HFF-Myc (cell line): ENCODE measurements at regions not wholly inside any gene's neighbourhood (a gene's known extent, or its start where the extent isn't known, plus 50 kb on each side); places are given as distances from the start of the nearest gene placed in this dataset.

Experiments
- DNase-seq: peaks from one replicate; pipeline ENCODE4 v3.0.0-alpha.2; 2011; ENCODE audit warnings: low read depth; ENCODE audit errors: extremely low read depth
- H3K4me3 ChIP-seq: replicated peaks from 2 replicates; pipeline ENCODE4 v1.5.1; 2011; ENCODE audit warnings: low read depth, mild to moderate bottlenecking, control low read depth, low read length
- CTCF ChIP-seq: IDR thresholded peaks from 2 replicates; pipeline ENCODE4 v1.5.1; 2012; ENCODE audit warnings: mild to moderate bottlenecking, low read depth, low read length, control low read depth; ENCODE audit errors: missing control alignments

GRCh38 chr4:141462361-141462760, 174.0 kb upstream of the IL15 start:
- TF ChIP-seq CTCF: no peak
- no peak for DNase-seq
- H3K4me3 ChIP-seq: no peak overlapping the region

- no peak for TF ChIP-seq CTCF
- no peak for DNase-seq
Observed at GRCh38 chr4:141463678-141464077, 172.7 kb upstream of the IL15 start.

GRCh38 chr4:141464366-141464765, 172.0 kb upstream of the IL15 start:
- no peak for TF ChIP-seq CTCF
- no peak overlapping the region for H3K4me3 ChIP-seq
- DNase-seq: no peak

More at GRCh38 chr4:141463678-141464077, 172.7 kb upstream of the IL15 start:
- no peak overlapping the region for H3K4me3 ChIP-seq

GRCh38 chr4:141465171-141465570, 171.2 kb upstream of the IL15 start:
- no peak for TF ChIP-seq CTCF
- DNase-seq: no peak
- H3K4me3 ChIP-seq: no peak overlapping the region

GRCh38 chr4:141467225-141467624, 169.2 kb upstream of the IL15 start:
- H3K4me3 ChIP-seq: no peak overlapping the region
- DNase-seq: peak; percentile 50
- TF ChIP-seq CTCF: no peak

GRCh38 chr4:141469392-141469791, 167.0 kb upstream of the IL15 start:
- no peak overlapping the region for H3K4me3 ChIP-seq
- DNase-seq: no peak
- TF ChIP-seq CTCF: no peak

- no peak for DNase-seq
- H3K4me3 ChIP-seq: no peak overlapping the region
- no peak for TF ChIP-seq CTCF
Observed at GRCh38 chr4:141473026-141473540, 163.3 kb upstream of the IL15 start.
